Neural cell (in vitro differentiated cells): ENCODE measurements at regions not wholly inside any gene's neighbourhood (a gene's known extent, or its start where the extent isn't known, plus 50 kb on each side); places are given as distances from the start of the nearest gene placed in this dataset.

Experiments used
- H2AFZ ChIP-seq: fragments of 200-600, 300-800 bp; sonication (generic), shearing (Covaris generic); 2 replicates; pipeline ENCODE4 v1.6.0; 2014; ENCODE audit warnings: low read depth, mild to moderate bottlenecking, antibody characterized with exemption, low read length, moderate library complexity
- H3F3A ChIP-seq: fragments of 200-600 bp; shearing (Covaris generic); 2 replicates; pipeline ENCODE4 v1.6.1; 2016; ENCODE audit warnings: mild to moderate bottlenecking, moderate library complexity, mixed read lengths, antibody characterized with exemption, low read length; ENCODE audit not compliant: insufficient read depth, poor library complexity, severe bottlenecking
- H3K27ac ChIP-seq: fragments of 200-600, 300-800 bp; sonication (generic), shearing (Covaris generic); 2 replicates; pipeline ENCODE4 v1.5.1; 2014; ENCODE audit warnings: mild to moderate bottlenecking, low read length, moderate library complexity
- H3K27me3 ChIP-seq: fragments of 300-800, 200-600 bp; sonication (generic), shearing (Covaris generic); 2 replicates; pipeline ENCODE4 v1.6.0; 2014; ENCODE audit warnings: mild to moderate bottlenecking, low read depth, low read length, moderate library complexity; ENCODE audit not compliant: insufficient read depth
- H3K36me3 ChIP-seq: fragments of 300-800, 200-600 bp; sonication (generic), shearing (Covaris generic); 2 replicates; pipeline ENCODE4 v1.5.1; 2014; ENCODE audit warnings: mild to moderate bottlenecking, antibody characterized with exemption, low read length, moderate library complexity; ENCODE audit not compliant: insufficient read depth
- H3K4me2 ChIP-seq: fragments of 300-800, 200-600 bp; sonication (generic), shearing (Covaris generic); 2 replicates; pipeline ENCODE4 v1.6.0; 2014; ENCODE audit warnings: mild to moderate bottlenecking, low read length
- H3K4me3 ChIP-seq: fragments of 300-800, 200-600 bp; sonication (generic), shearing (Covaris generic); 2 replicates; pipeline ENCODE4 v1.5.1; 2014; ENCODE audit warnings: mild to moderate bottlenecking, low read length, moderate library complexity
- H3K79me2 ChIP-seq: fragments of 200-600 bp; shearing (Covaris generic); replicated peaks from 2 replicates; pipeline ENCODE4 v1.6.0; 2014; ENCODE audit warnings: mild to moderate bottlenecking, low read length, moderate library complexity; ENCODE audit not compliant: insufficient read depth
- H3K9ac ChIP-seq: fragments of 300-800, 200-600 bp; sonication (generic), shearing (Covaris generic); 2 replicates; pipeline ENCODE4 v1.6.1; 2016; ENCODE audit warnings: mild to moderate bottlenecking, low read length, mixed read lengths
- H3K9me2 ChIP-seq: fragments of 200-600 bp; shearing (Covaris generic); 2 replicates; pipeline ENCODE4 v1.6.1; 2016; ENCODE audit warnings: mild to moderate bottlenecking, low read length, mixed read lengths; ENCODE audit not compliant: insufficient read depth
- H3K9me3 ChIP-seq: fragments of 200-600, 300-800 bp; sonication (generic), shearing (Covaris generic); 2 replicates; pipeline ENCODE4 v1.6.1; 2016; ENCODE audit warnings: mild to moderate bottlenecking, mixed run types, low read length, moderate library complexity, mixed read lengths
- H4K20me1 ChIP-seq: fragments of 200-600 bp; shearing (Covaris generic); 2 replicates; pipeline ENCODE4 v1.6.1; 2016; ENCODE audit warnings: mild to moderate bottlenecking, mixed run types; ENCODE audit not compliant: insufficient read depth
- EP300 ChIP-seq: fragments of 450-650 bp; conservative IDR thresholded peaks from 2 replicates; pipeline ENCODE4 v1.6.1; 2014; ENCODE audit warnings: antibody characterized with exemption, mild to moderate bottlenecking, moderate library complexity; ENCODE audit not compliant: poor library complexity, severe bottlenecking
- EZH2 ChIP-seq: fragments of 200-600, 300-800 bp; shearing (Covaris generic), sonication (generic); IDR thresholded peaks from 2 replicates; pipeline ENCODE4 v1.6.1; 2014; ENCODE audit warnings: antibody characterized with exemption, low read length, borderline replicate concordance, mild to moderate bottlenecking; ENCODE audit not compliant: insufficient read depth, poor library complexity, severe bottlenecking
- MXI1 ChIP-seq: fragments of 450-650 bp; conservative IDR thresholded peaks from 2 replicates; pipeline ENCODE4 v1.6.1; 2014; ENCODE audit warnings: antibody characterized with exemption, mild to moderate bottlenecking; ENCODE audit not compliant: poor library complexity, severe bottlenecking
- POLR2AphosphoS5 ChIP-seq: IDR thresholded peaks from 2 replicates; pipeline ENCODE4 v1.6.1; 2012
- RAD21 ChIP-seq: fragments of 450-650 bp; conservative IDR thresholded peaks from 2 replicates; pipeline ENCODE4 v1.6.1; 2014; ENCODE audit warnings: antibody characterized with exemption, mild to moderate bottlenecking, moderate library complexity
- REST ChIP-seq: IDR thresholded peaks from 2 replicates; pipeline ENCODE4 v1.6.1; 2012; ENCODE audit warnings: borderline replicate concordance
- SMC3 ChIP-seq: fragments of 450-650 bp; conservative IDR thresholded peaks from 2 replicates; pipeline ENCODE4 v1.6.1; 2014; ENCODE audit warnings: antibody characterized with exemption, mild to moderate bottlenecking, moderate library complexity; ENCODE audit not compliant: poor library complexity
- TAF1 ChIP-seq: IDR thresholded peaks from 2 replicates; pipeline ENCODE4 v1.6.1; 2012; ENCODE audit warnings: low read depth
- TF ChIP-seq, protein P1 (sequence below): fragments of 450-650 bp; IDR thresholded peaks from 2 replicates; pipeline ENCODE4 v1.5.1; 2014; ENCODE audit warnings: antibody characterized with exemption, mild to moderate bottlenecking, moderate library complexity; ENCODE audit not compliant: poor library complexity, severe bottlenecking

DNA sequence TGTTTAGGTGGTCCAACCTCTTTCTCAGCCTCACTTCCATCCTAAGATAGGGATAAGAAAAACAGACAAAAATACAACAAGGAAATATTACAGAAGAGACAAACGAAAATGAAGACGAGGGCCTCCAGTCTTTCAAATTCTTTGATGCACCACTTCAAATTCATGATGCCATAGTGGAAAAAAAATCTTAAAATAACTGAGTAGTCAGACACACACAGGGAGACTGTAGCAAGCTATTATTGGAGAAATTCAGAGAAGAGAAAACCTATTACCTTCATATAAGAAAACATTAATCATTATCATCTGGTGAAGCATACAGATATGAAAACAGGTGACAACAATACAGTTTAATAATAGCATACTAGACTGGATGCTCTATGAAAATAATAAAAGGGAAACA lies 548.2 kb downstream of the KCTD12 start:
- no peak overlapping the region for H3K9ac ChIP-seq
- no peaks in the 10 kb centered on the region for H3K9me2 ChIP-seq
- TF ChIP-seq, protein P1, sequence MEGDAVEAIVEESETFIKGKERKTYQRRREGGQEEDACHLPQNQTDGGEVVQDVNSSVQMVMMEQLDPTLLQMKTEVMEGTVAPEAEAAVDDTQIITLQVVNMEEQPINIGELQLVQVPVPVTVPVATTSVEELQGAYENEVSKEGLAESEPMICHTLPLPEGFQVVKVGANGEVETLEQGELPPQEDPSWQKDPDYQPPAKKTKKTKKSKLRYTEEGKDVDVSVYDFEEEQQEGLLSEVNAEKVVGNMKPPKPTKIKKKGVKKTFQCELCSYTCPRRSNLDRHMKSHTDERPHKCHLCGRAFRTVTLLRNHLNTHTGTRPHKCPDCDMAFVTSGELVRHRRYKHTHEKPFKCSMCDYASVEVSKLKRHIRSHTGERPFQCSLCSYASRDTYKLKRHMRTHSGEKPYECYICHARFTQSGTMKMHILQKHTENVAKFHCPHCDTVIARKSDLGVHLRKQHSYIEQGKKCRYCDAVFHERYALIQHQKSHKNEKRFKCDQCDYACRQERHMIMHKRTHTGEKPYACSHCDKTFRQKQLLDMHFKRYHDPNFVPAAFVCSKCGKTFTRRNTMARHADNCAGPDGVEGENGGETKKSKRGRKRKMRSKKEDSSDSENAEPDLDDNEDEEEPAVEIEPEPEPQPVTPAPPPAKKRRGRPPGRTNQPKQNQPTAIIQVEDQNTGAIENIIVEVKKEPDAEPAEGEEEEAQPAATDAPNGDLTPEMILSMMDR, result no peak
- no peak for TF ChIP-seq POLR2AphosphoS5
- TF ChIP-seq EZH2, result no peak
- TF ChIP-seq EP300, result no peak
- TF ChIP-seq SMC3, result no peak
- TF ChIP-seq REST, result no peak
- TF ChIP-seq MXI1, result no peak
- no peak for TF ChIP-seq RAD21
- TF ChIP-seq TAF1, result no peak
- H4K20me1 ChIP-seq, result no peaks in the 10 kb centered on the region
- no peaks in the 10 kb centered on the region for H3K27me3 ChIP-seq
- peaks cover 2% of the 10 kb centered on the region for H3K9me3 ChIP-seq
- H3K36me3 ChIP-seq, result no peaks in the 10 kb centered on the region
- no peak overlapping the region for H3K4me2 ChIP-seq
- H2AFZ ChIP-seq, result no peak overlapping the region
- no peak overlapping the region for H3K27ac ChIP-seq
- H3F3A ChIP-seq, result no peaks in the 10 kb centered on the region
- no peaks in the 10 kb centered on the region for H3K79me2 ChIP-seq
- no peak overlapping the region for H3K4me3 ChIP-seq

DNA sequence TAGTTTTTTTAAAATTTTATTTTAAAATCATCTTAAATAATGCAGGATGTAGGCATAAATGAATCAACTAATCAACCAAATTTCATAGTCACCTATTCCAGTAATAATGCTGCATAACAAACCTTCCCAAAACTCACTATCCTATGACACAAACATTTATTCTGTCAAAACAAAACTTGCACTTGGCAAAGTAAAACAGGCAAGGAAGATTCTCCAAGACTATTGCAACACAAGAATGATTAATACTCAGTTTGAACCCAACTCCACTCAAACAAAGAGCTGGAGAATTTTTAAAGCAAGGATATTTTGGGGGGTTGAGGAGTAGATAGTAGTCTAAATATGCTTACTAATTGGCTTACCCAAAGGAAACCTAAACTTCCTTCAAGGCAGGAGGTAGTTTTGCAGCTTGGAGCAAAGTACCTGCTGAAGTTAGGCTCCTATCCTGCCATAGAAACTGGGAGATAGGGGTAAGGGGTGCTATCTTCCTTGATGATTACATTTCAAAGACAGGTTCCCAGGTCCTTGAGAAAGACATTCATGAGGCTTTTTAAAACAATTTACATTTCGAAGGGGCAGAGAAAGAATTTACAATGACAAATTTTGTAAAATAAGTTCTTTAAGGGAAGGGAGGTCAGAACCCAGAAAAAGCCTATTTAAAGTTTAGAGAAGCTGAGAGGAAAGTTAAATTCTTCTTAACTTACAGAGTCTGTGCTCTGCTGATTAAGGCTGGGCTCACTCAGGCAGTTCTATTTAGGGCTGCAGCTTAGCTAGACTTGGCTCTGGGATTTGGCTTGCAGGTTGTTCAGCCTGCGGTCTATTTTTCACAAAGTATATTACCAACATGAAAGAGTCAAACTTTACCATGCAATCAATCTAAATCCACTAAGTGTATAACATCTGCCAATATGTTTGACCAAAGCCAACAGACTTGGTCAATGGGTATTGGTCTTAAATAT lies 549.0 kb downstream of the KCTD12 start:
- no peaks in the 10 kb centered on the region for H3K9me2 ChIP-seq
- peaks cover under 1% of the 10 kb centered on the region for H3K9me3 ChIP-seq
- H3K36me3 ChIP-seq, result no peaks in the 10 kb centered on the region
- H3F3A ChIP-seq, result no peaks in the 10 kb centered on the region
- no peak overlapping the region for H2AFZ ChIP-seq
- H3K4me2 ChIP-seq, result no peak overlapping the region
- no peak for TF ChIP-seq REST
- TF ChIP-seq SMC3, result no peak
- TF ChIP-seq, protein P1, result no peak
- TF ChIP-seq EZH2, result no peak
- TF ChIP-seq TAF1, result no peak
- TF ChIP-seq POLR2AphosphoS5, result no peak
- no peak for TF ChIP-seq RAD21
- TF ChIP-seq EP300, result no peak
- no peak for TF ChIP-seq MXI1
- H4K20me1 ChIP-seq, result no peaks in the 10 kb centered on the region
- H3K9ac ChIP-seq, result no peak overlapping the region
- no peak overlapping the region for H3K27ac ChIP-seq
- no peaks in the 10 kb centered on the region for H3K79me2 ChIP-seq
- H3K27me3 ChIP-seq, result no peaks in the 10 kb centered on the region
- H3K4me3 ChIP-seq, result no peak overlapping the region
